GM12892 (cell line): ENCODE measurements at regions not wholly inside any gene's neighbourhood (a gene's known extent, or its start where the extent isn't known, plus 50 kb on each side); places are given as distances from the start of the nearest gene placed in this dataset.
"Not testable (repeated sequence)": the region's sequence is repeated elsewhere in the genome, so short reads cannot be mapped to it uniquely, and the experiment has no call there.

ENCODE experiments used
- DNase-seq: peaks from one replicate; pipeline ENCODE4 v3.0.0; 2011; ENCODE audit not compliant: insufficient read length
- FAIRE-seq: peaks from 2 replicates; lab custom pipeline; 2011; peaks lifted over from hg19 to GRCh38; lab: Jason Lieb, UNC
- POLR2A ChIP-seq: IDR thresholded peaks from 2 replicates; pipeline ENCODE4 v1.6.1; 2011; ENCODE audit warnings: low read depth, low read length, control low read depth
- POLR2AphosphoS5 ChIP-seq: IDR thresholded peaks from 2 replicates; pipeline ENCODE4 v1.6.1; 2011; ENCODE audit warnings: low read depth, low read length, control low read depth
- TAF1 ChIP-seq: IDR thresholded peaks from 2 replicates; pipeline ENCODE4 v1.6.1; 2011; ENCODE audit warnings: low read depth, mild to moderate bottlenecking, control low read depth, low read length, borderline replicate concordance

- no peak for DNase-seq
- TF ChIP-seq POLR2AphosphoS5 (no peak), TAF1 (no peak), POLR2A (no peak)
These were observed 106.8 kb downstream of the HNRNPLL start for GRCh38 chr2:38495880-38496279.

GRCh38 chr2:38494394-38494793 is 108.3 kb downstream of the HNRNPLL start:
- DNase-seq (no peak), FAIRE-seq (no peak)
- TF ChIP-seq POLR2A (no peak), TAF1 (no peak), POLR2AphosphoS5 (no peak)

More at GRCh38 chr2:38495880-38496279, 106.8 kb downstream of the HNRNPLL start:
- no peak for FAIRE-seq

GRCh38 chr2:38492042-38492615 is 110.6 kb downstream of the HNRNPLL start:
- no peak for DNase-seq
- FAIRE-seq: no peak
- TF ChIP-seq POLR2A (no peak), TAF1 (no peak), POLR2AphosphoS5 (no peak)

- DNase-seq (no peak), FAIRE-seq (no peak)
- TF ChIP-seq TAF1 (no peak), POLR2AphosphoS5 (no peak), POLR2A (no peak)
These were observed 111.3 kb downstream of the HNRNPLL start for GRCh38 chr2:38491436-38491835.

- no peak for FAIRE-seq
- TF ChIP-seq TAF1 (no peak), POLR2AphosphoS5 (no peak), POLR2A (no peak)
- no peak for DNase-seq
These were observed 112.8 kb upstream of the ATL2 start for GRCh38 chr2:38489846-38490245.

GRCh38 chr2:38487852-38488251 is 110.8 kb upstream of the ATL2 start:
- DNase-seq (no peak), FAIRE-seq (no peak)

GRCh38 chr2:38486213-38487026 is 109.3 kb upstream of the ATL2 start:
- TF ChIP-seq POLR2A (no peak), TAF1 (no peak), POLR2AphosphoS5 (no peak)
- DNase-seq (no peak), FAIRE-seq (no peak)

More at GRCh38 chr2:38487852-38488251, 110.8 kb upstream of the ATL2 start:
- TF ChIP-seq POLR2AphosphoS5: no peak
- no peak for TF ChIP-seq TAF1
- no peak for TF ChIP-seq POLR2A

GRCh38 chr2:38485734-38486133 is 108.7 kb upstream of the ATL2 start:
- TF ChIP-seq TAF1: no peak
- TF ChIP-seq POLR2A: no peak
- no peak for TF ChIP-seq POLR2AphosphoS5
- FAIRE-seq: no peak

GRCh38 chr2:38484957-38485356 is 107.9 kb upstream of the ATL2 start:
- FAIRE-seq (no peak), DNase-seq (no peak)
- TF ChIP-seq POLR2AphosphoS5: no peak

More at GRCh38 chr2:38485734-38486133, 108.7 kb upstream of the ATL2 start:
- DNase-seq: peak; percentile 45

- DNase-seq (no peak), FAIRE-seq (no peak)
- TF ChIP-seq TAF1 (no peak), POLR2AphosphoS5 (no peak), POLR2A (no peak)
These were observed 106.9 kb upstream of the ATL2 start for GRCh38 chr2:38483776-38484501.

GRCh38 chr2:38482710-38483109 is 105.6 kb upstream of the ATL2 start:
- FAIRE-seq, DNase-seq: not testable (repeated sequence)

- FAIRE-seq: no peak
- TF ChIP-seq POLR2AphosphoS5: no peak
- TF ChIP-seq POLR2A: no peak
- no peak for TF ChIP-seq TAF1
- no peak for DNase-seq
These were observed 103.5 kb upstream of the ATL2 start for GRCh38 chr2:38480617-38481016.
